ENCODE measurements at regions not wholly inside any gene's neighbourhood (a gene's known extent, or its start where the extent isn't known, plus 50 kb on each side); places are given as distances from the start of the nearest gene placed in this dataset.

DNA sequence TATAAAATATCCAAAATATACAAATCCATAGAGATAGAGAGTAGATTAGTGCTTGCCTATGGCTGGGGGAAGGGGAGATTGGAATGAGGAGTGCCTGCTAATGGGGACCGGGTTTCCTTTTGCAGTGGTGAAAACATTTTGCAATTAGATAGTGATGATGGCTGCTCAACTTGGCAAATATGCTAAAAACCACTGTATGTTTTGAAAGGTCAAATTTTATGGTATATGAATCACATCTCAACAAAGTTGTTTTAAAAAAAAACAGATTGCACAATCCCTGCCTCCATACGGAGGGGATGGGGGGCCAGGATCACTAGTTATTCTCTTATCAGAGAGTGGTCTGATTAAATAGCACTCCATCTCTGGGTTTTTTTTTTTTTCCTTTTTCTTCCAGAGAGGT is 76.9 kb upstream of the RIPOR2 start:
- DNase-seq (ENCODE audit: low read depth) = no peak

DNA sequence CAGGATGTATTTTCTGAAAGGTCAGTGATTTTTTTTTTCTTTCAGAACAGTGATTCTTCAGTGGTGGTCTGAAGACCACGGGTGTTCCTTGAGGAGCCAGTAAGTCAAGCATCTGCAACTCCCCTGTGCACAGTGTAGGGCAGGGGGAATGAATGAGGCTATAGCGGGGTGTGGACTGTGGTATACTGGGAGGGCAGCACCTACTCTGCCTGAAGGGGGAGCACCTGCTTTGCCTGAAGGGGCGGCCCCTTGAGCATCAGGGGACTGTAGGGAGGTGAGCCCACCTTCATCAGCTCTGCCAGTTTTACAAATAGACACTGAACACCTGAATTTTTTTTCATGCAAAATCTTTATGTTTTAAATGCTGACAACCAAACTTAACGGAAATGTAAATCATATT is 77.5 kb upstream of the RIPOR2 start:
- no peak for DNase-seq (ENCODE audit: low read depth)

DNA sequence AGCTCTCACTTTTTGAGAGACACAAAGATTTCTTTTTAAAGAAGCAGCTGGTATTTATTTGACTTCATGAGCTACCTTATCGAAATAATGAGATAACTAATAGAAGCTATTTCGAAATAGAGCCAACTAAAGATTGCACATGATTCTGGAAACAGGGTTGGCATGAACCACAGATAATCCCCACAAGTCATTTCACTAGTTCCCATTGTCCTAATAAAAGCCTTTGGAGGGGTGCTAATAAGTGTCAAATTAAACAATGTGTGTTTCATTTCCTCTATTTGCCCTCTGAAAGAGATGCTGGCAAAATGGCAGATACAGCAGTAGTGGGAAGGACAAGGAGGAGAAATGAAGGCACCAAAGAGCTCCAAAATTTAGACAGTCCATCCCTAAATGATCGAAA is 78.6 kb upstream of the RIPOR2 start:
- no peak for DNase-seq (ENCODE audit: low read depth)

DNA sequence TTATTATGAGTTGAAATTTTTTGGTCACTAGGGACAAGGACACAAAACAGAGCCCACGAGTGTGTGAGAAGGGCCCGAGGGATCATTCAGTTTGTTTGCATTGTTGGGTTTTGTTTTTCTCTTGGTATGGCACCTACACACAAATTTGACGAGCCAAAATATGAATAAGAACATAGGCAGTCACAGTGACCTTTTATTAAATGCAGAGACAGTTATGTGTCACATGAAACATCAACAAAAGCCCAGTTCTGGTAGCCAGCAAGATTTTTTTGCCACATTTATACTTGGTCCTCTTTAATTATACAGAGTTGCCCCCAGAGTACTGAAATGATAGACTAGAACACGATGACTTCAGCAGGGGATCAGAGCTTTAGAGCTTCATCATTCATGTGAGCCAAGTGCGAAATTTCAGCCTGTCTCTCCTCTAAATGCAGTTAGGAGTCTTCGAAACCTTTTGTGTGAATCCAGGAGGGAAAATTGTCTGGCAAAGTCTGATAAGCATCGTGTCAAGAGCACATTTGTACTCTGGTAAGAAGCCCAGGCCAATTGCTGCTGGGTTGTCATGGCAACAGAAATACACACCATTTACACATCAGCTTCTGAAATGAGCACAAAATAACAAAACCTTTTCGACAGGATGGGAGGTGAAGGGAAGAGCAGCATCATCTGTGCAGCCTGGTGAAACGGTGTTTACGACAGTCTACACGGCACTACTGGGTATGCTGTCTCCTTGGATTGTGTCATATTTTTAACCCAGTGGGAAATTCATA is 79.2 kb upstream of the RIPOR2 start:
- DNase-seq (ENCODE audit: low read depth) = peak; percentile 49

DNA sequence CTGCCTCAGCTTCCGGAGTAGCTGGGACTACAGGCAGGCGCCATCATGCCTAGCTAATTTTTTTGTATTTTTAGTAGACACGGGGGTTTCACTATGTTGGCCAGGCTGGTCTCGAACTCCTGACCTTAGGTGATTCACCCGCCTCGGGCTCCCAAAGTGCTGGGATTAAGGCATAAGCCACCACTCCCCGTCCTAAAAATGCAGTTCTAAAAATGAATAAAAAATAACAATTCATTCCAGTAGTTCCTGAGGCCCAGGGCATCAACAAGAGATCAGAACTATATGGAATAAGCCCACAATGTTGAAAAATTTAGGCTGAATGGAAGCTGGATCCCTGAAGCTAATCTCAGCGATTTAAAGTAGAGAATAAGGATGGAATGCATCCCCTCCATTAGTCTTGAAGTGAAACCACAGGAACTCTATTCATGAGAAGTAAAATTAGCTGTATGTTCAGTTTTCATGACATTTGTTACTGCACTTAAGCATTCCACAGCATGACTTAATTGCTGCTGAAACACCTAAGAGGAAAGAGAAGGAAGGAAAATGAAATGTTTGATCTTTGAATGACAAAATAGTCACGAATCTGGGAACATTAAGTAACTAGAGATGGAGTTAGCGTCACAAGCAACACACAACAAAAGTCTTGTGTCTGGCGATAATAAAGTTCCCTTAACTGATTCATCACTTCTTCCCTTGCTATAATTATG is 80.4 kb upstream of the RIPOR2 start:
- DNase-seq (ENCODE audit: low read depth) = no peak

DNA sequence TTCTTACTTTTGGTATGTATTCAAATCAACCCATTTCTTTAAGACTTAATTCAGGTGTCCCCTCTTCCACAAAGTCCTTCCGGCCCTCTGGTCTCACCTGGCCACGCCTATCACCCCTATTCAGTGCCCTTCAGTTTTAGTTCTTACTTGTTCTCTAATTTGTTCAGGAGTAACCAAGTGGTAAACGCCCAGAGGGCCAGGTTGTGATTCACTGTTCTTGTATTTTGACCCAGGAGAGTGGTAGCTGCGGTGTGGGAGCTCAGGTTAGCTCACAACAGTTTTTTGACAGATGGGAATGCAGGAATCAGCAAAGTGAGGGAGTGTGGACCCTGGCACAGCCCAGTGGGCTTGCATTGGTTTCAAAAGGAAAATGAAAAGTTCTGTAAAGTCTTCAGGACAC is 81.7 kb upstream of the RIPOR2 start:
- no peak for DNase-seq (ENCODE audit: low read depth)

DNA sequence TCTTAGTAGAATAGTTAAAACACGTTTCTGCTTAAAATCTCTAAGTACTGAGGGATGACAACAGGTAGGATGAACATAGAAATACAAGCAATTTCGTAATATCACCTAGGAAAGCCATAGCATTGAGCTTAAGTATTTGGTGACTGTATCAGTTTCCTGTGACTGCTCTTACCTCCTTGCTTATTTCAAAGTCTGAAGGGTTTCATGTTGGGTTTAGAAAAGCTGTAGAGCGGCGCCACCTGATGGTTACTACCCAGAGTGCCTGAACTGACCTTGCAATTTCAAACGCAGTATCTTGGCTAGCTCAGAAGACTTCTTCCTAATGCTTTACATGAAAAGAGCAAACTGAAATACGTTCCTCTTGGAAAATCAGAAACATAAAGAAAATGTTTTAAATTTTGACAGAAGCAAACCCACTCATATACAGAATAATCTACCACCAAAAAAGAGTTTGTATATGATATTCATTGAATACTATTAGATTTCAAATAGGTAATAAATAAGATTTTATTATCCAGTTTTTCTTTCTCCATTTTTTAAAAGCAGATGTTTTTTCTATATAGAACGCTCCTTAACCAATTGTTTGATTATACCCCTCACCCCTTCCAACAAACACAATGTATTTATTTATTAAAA is 82.3 kb upstream of the RIPOR2 start:
- peak; percentile 47 for DNase-seq (ENCODE audit: low read depth)

DNA sequence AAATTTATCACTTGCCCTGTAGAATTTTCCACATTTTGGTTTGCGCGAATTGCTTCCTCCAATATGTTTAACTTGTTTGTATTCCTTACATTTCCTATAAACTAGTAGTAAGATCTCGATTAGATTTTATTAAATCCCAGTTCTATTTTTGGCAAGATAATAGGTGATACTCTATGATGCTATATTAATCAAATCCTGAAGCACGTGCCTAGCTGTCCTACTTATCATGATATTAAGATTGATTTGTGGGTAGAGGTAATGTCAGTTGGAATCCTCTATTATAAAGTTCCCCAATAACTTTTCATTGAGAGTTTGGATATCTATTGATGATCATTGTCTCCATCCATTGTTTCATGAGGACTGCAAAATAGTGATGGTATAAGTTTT is 82.8 kb upstream of the RIPOR2 start:
- no peak for DNase-seq (ENCODE audit: low read depth)

DNA sequence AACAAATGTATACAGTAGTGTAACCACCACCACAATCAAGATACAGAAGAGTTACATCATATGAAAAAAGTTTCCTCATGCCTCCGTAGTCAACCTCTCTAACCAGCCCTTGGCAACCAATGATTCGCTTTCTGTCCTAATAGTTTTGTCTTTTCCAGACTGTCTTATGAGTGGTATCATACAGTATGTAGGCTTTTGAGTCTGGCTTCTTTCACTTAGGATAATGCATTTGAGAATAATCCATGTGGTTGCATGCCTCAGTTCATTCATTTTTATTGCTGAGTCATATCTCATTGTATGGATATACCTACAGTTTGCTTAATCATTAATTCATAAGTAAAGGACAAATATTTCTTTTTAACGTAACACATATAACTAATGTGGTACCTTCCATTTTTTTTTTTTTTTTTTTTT is 86.4 kb upstream of the RIPOR2 start:
- no peak for DNase-seq (ENCODE audit: low read depth)

DNA sequence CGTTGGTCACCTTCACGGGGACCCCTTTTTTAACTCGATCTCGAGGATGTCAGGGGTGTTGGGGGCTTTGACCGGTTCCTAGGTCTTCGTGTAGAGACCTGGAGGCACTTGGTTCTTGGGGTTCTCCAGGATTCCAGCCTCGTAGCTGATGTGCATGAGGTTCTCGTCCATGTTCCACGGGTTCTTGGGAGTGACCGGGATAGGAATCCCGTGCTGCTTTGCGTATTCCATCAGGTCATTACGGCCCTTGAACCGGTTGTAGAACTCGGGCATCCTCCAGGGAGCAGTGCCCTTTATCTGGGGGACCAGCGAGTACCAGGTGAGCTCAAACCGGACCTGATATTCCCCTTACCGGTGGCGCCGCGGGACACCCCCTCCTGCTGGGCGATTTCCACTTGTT is 88.0 kb upstream of the RIPOR2 start:
- no peak for DNase-seq (ENCODE audit: low read depth)

DNA sequence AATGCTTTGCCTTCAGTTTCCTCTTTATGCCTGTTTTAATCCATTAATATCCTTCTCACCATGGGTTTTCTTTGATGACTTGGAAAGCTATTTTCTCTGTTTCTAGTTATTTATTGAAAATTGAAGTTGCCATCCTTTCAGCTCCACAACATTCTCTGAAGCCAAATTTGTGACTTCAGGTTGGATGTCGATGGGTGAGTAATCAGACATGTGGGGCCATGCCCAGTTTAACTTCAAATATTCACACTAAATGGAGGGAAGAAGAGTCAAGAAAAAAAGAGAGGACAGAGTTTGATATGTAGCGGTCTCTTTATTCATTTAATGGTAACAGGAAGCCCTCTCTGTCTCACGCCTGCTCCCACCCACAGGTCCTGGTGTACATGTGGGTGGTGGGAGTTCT is 89.1 kb upstream of the RIPOR2 start:
- no peak for DNase-seq (ENCODE audit: low read depth)

DNA sequence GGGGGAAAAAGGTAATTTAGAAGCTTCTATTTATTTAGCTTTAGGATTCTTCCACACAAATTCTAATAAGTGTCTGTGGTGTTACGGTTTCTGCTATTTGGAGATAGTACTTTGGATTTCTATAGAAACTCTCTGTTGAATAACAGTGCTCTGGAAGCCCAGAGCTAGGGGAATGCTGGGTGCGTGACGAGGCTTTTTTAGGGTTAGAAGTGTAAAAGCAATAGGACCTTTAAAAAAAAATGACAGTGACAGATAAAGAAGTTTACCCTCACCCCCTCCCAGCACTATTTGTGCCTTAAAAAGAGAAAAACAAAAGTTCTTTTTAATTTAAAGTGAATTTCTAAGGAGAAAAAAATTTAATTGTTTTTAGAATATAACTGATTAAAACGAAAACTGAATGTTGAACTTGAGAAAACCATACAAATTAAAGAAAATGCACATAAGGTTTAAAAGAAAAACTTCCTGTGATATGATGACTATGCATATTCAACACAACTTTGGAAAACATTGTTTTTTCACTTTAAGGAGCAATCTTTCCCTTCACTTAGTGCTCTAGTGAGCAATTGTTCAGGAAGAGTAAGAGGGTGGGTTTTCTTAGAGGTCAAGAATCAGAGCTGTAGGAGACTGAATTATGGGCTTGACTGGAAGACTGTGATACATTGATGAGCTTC is 89.6 kb upstream of the RIPOR2 start:
- no peak for DNase-seq (ENCODE audit: low read depth)

DNA sequence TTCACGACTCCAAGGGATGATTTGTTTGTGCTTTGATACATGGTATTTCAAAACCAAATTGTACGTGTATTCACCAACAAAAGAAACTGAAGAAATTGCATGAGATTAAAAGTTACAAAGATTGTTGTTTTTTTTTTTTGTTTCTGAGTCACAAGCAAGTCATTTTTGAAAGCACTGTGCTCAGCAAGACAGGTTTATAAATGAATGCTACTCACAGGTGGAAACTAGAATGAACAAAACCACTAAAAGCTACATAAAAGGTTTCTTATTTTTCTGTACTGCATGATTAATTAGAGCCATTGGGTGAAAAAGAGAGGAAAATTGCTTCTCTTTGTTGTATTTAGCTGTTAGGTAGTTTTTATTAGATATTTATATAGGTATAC is 90.2 kb upstream of the RIPOR2 start:
- DNase-seq (ENCODE audit: low read depth) = no peak

DNA sequence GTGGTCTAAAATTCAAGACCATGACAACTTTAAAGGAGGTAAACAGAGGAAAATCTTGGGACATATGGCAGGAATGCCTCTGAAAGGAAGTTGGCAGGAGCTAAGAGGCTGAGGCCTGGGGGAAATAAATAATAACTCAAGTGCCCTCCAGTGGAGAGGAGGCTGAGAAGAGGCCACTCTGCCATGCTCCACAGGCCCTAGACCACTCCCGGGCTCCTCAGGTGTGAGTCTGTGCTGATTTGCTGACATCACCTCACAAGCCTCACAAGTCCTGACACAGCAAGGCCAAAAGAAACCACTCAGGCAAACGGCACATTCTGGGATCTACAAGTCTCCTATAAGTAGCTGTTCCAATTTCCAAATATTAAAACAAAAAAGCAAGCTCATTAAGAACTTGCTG is 91.0 kb upstream of the RIPOR2 start:
- no peak for DNase-seq (ENCODE audit: low read depth)

DNA sequence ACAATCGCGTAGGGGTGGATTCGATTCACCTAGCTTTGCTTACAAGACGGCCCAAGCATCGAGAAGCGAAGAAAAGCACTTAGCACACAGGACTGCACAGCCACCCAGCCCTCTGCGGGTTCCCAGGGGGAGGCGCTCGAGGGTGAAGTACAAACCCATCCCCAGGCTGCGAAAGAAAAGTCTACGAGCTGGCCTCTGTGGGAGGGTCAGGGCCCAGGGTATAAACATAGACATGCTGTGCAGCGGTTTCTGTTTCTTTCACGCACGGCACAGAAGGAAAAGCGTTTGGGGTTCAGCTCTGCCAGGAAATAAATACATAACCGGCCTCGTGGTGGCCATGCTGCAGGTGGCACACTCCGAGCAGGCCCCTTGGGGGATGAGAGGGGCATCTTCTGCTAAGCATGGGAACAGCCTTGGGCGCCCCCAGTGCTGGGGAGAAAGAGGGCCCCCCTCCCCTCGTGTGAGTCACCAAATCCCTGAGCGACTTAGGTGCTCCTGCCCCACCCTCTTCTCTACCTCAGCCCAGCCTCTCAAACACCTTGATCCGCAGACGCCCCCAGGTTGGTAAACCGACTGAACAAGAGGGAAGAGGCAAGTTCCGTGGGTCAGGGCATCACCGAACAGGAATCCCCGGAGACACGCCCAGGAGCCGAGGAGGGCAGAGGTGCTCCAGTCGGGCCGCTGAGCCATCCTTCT is 91.6 kb upstream of the RIPOR2 start:
- DNase-seq (ENCODE audit: low read depth) = peak; percentile 68

DNA sequence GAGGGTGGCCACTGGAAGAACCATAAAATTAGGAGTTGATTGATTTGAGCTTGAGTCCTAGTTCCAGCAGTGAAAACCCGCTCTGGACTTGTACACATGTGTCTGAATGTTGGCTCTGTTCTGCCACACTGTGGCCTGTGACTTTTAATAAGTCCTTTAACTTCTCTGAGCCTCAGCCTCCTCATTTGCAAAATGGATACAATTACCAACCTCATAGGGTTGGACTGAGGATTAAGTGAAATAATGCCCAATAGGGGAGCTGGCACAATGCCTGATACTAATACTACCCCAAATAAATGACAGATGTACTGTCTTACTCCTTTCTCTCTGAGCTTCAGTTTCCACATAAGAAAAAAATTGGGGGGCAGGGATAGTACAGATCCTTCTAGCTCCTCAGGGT is 92.6 kb upstream of the RIPOR2 start:
- no peak for DNase-seq (ENCODE audit: low read depth)

DNA sequence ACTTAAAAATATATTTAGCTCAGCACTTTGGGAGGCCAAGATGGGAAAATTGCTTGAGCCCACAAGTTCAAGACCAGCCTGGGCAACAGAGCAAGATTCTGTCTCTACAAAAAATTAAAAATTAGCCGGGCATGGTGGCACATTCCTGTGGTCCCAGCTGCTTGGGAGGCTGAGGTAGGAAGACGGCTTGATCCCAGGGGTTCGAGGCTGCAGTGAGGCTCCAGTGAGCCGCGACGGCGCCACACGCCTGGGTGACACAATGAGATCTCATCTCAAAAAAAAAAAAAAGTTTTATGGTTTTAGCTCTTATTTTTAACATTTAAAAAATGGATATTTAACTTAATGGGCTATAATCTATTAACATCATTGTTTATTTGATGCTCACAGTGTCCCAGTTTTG is 97.2 kb upstream of the RIPOR2 start:
- no peak for DNase-seq (ENCODE audit: low read depth)

DNA sequence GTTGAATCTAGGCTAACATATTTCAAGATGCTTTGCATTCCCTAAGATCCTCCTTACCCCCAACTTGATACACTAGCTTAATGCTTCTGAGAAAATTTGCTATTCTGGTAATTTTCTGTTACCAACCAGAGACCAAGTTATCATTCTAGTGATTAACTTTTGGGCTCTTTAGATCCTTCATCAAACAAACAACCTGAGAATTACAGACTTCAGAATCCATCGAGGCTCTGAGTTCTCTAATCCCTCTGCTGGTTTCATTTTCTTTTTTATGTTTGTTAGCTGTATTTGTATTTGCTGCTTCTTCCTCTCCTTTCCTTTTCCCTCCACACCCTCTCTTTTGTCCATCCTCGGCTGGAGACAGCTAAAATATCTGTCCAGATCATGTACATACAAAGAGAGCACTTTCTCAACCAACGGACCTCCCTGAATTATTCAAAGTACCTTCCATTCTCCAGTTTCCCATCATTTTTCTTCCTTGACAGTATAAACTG is 98.7 kb upstream of the RIPOR2 start:
- DNase-seq (ENCODE audit: low read depth) = no peak

DNA sequence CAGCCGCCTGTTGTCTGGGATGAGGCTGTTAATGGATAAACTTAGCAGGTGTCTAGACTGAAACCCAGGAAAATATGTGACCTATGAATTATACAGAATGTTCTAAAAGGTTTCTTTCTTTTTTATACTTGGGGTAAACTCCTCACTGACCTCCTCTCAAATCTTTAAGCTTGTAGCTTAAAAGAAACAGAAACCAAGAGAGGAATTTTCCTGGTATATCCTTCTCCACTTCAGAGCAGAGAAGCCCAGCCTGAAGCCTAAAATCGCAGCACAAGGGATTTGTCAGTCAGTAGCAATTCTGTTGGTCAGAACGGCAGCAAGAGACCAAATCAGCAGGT is 99.4 kb upstream of the RIPOR2 start:
- no peak for DNase-seq (ENCODE audit: low read depth)

DNA sequence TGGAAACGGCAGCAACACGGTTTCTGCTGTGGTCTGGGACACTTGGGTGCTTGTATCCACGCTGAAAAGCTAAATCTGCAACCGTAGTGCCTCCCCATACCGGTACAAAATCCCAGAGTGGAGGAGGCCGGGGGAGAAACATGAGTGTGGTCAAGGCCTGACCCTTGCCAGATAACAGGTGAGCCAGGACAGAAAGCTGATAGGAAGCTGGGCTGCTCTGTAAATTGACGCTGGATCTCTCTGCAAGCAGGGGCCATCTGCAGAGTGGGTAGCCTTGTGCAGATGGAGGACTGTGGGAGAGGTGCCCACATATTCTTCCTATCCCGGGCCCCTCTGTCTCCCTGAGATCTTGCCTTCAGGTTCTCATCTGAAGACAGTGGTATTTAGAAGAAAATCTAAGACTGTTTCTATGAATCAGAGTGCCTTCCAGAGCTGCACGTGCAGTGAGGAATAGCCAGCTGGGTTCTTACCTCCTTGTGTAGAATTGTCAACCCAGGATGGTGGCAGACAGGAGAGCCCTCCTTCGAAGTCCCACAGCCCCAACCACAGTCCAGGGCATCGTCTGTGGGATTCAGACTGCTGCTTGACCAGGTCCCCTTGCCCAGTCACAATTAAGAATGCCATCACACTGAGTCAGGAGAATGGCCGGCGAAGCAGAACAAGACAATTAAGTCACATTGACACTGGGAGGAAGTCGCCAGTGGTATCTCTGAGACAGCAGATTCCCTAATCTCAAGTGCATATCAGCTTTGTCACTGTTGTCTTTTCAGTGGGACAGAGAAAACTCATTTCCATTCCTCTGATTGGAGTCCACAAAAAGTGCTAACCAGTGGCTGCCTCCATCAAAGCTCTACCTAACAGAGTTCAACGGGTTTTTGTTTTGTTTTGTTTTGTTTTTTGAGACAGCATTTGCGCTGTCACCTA is 100.0 kb upstream of the RIPOR2 start:
- DNase-seq (ENCODE audit: low read depth) = no peak

DNA sequence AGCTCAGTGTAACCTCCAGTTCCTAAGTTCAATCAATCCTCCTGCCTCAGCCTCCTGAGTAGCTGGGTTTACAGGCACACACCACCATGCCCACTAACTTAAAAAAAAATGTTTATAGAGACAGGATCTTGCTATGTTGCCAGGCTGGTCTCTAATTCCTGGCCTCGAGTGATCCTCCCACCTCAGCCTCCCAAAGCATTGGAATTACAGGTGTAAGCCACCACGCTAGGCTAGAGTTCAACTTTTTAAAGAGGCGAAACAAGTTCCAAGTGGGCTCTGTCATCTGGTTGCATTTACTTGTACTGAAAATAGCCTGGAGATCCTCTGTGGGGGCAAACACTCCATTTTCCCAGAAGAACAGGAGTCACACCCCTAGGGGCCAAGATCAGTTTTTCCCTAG is 100.7 kb upstream of the RIPOR2 start:
- DNase-seq (ENCODE audit: low read depth) = no peak

All from T-helper 22 cell (primary cell).